ENCODE measurements at regions not wholly inside any gene's neighbourhood (a gene's known extent, or its start where the extent isn't known, plus 50 kb on each side); places are given as distances from the start of the nearest gene placed in this dataset.

- Histone ChIP-seq H3K9me3 (ENCODE audit: control insufficient read depth in 4 of 4, low read length in 3 of 4) (no peaks in the 10 kb centered on the region), H3K36me3 (ENCODE audit: control insufficient read depth in 4 of 4, insufficient read depth in 3 of 4, low read depth in 1 of 4, low read length in 3 of 4) (no peaks in the 10 kb centered on the region), H3K9ac (ENCODE audit: low read depth in 1 of 2, low read length in 2 of 2) (no peak overlapping the region), H3K27ac (ENCODE audit: low read depth in 1 of 2, low read length in 2 of 2) (no peak overlapping the region), H3K4me1 (ENCODE audit: control insufficient read depth in 4 of 4, insufficient read depth in 4 of 4, low read length in 3 of 4) (no peaks in the 10 kb centered on the region), H3K27me3 (ENCODE audit: control insufficient read depth in 4 of 4, insufficient read depth in 4 of 4, low read length in 3 of 4) (no peaks in the 10 kb centered on the region), H3K4me3 (ENCODE audit: low read depth in 1 of 3, low read length in 3 of 3) (no peak overlapping the region)
- WGBS = 84% methylated on average over 11 of the region's 11 CpGs
- DNase-seq (ENCODE audit: low spot score) = peak; percentile 17
- TF ChIP-seq HNF4G (IDR thresholded peaks at IDR 0.05) (no peak), RXRA (IDR thresholded peaks at IDR 0.05) (no peak)
Observed at GRCh38 chr10:128614016-128614605, 487.9 kb upstream of the MKI67 start.

GRCh38 chr10:128614802-128615553 is 488.8 kb upstream of the MKI67 start:
- H3K9me3 ChIP-seq (ENCODE audit: control insufficient read depth in 4 of 4, low read length in 3 of 4) = no peaks in the 10 kb centered on the region
- no peak overlapping the region for H3K9ac ChIP-seq (ENCODE audit: low read depth in 1 of 2, low read length in 2 of 2)
- H3K36me3 ChIP-seq (ENCODE audit: control insufficient read depth in 4 of 4, insufficient read depth in 3 of 4, low read depth in 1 of 4, low read length in 3 of 4) = no peaks in the 10 kb centered on the region
- 79% methylated on average over 5 of the region's 5 CpGs for WGBS
- no peaks in the 10 kb centered on the region for H3K27me3 ChIP-seq (ENCODE audit: control insufficient read depth in 4 of 4, insufficient read depth in 4 of 4, low read length in 3 of 4)
- TF ChIP-seq EGR1 (IDR thresholded peaks at IDR 0.05; ENCODE audit: low read depth in 2 of 2) (no peak), RXRA (IDR thresholded peaks at IDR 0.05) (no peak), GABPA (IDR thresholded peaks at IDR 0.05 in 1 of 2, conservative IDR thresholded peaks at IDR 0.05 in 1 of 2) (no peak), CTCF (IDR thresholded peaks at IDR 0.05; ENCODE audit: low read depth, low read length, missing input control) (no peak), YY1 (IDR thresholded peaks at IDR 0.05) (no peak)
- no peak overlapping the region for H3K27ac ChIP-seq (ENCODE audit: low read depth in 1 of 2, low read length in 2 of 2)
- H3K4me1 ChIP-seq (ENCODE audit: control insufficient read depth in 4 of 4, insufficient read depth in 4 of 4, low read length in 3 of 4) = no peaks in the 10 kb centered on the region
- H3K4me3 ChIP-seq (ENCODE audit: low read depth in 1 of 3, low read length in 3 of 3) = no peak overlapping the region
- peak; percentile 10 for DNase-seq (ENCODE audit: low spot score)

GRCh38 chr10:128617532-128617931 is 491.3 kb upstream of the MKI67 start:
- 47% methylated on average over 2 of the region's 2 CpGs for WGBS

More at GRCh38 chr10:128617532-128617931, 491.3 kb upstream of the MKI67 start:
- H3K27me3 ChIP-seq (ENCODE audit: control insufficient read depth in 4 of 4, insufficient read depth in 4 of 4, low read length in 3 of 4) = peaks cover 0 to 2% (median 0%) of the 10 kb centered on the region in 4 donors
- no peak for TF ChIP-seq EGR1 (IDR thresholded peaks at IDR 0.05; ENCODE audit: low read depth in 2 of 2)
- TF ChIP-seq SP1 (IDR thresholded peaks at IDR 0.05) = no peak
- TF ChIP-seq GABPA (IDR thresholded peaks at IDR 0.05 in 1 of 2, conservative IDR thresholded peaks at IDR 0.05 in 1 of 2) = no peak
- no peak for TF ChIP-seq JUND (IDR thresholded peaks at IDR 0.05)
- TF ChIP-seq MAX (IDR thresholded peaks at IDR 0.05) = no peak
- TF ChIP-seq FOXA1 (IDR thresholded peaks at IDR 0.05) = no peak
- TF ChIP-seq ZBTB33 (IDR thresholded peaks at IDR 0.05) = no peak
- TF ChIP-seq RXRA (IDR thresholded peaks at IDR 0.05) = no peak
- TF ChIP-seq REST (IDR thresholded peaks at IDR 0.05) = no peak
- no peak for TF ChIP-seq FOXA2 (IDR thresholded peaks at IDR 0.05)
- no peak for TF ChIP-seq HNF4G (IDR thresholded peaks at IDR 0.05)
- DNase-seq (ENCODE audit: low spot score) = peak; percentile 2
- no peaks in the 10 kb centered on the region for H3K4me1 ChIP-seq (ENCODE audit: control insufficient read depth in 4 of 4, insufficient read depth in 4 of 4, low read length in 3 of 4)
- H3K9me3 ChIP-seq (ENCODE audit: control insufficient read depth in 4 of 4, low read length in 3 of 4) = no peaks in the 10 kb centered on the region
- no peak overlapping the region for H3K27ac ChIP-seq (ENCODE audit: low read depth in 1 of 2, low read length in 2 of 2)
- no peak overlapping the region for H3K9ac ChIP-seq (ENCODE audit: low read depth in 1 of 2, low read length in 2 of 2)
- no peak overlapping the region for H3K4me3 ChIP-seq (ENCODE audit: low read depth in 1 of 3, low read length in 3 of 3)
- H3K36me3 ChIP-seq (ENCODE audit: control insufficient read depth in 4 of 4, insufficient read depth in 3 of 4, low read depth in 1 of 4, low read length in 3 of 4) = no peaks in the 10 kb centered on the region

All from liver (tissue), 8 donors.